ENCODE measurements at regions not wholly inside any gene's neighbourhood (a gene's known extent, or its start where the extent isn't known, plus 50 kb on each side); places are given as distances from the start of the nearest gene placed in this dataset.

- no peak for TF ChIP-seq SUZ12 (IDR thresholded peaks at IDR 0.05; ENCODE audit: extremely low read depth, insufficient read depth, insufficient read length)
- TF ChIP-seq ZNF274 (IDR thresholded peaks at IDR 0.05; ENCODE audit: low read depth, low read length), result no peak
- TF ChIP-seq YY1 (IDR thresholded peaks at IDR 0.05; ENCODE audit: insufficient read depth, insufficient read length), result no peak
These were observed 177.1 kb upstream of the KLHL29 start for GRCh38 chr2:23207871-23208270.
